MM.1S (cell line): ENCODE measurements at regions not wholly inside any gene's neighbourhood (a gene's known extent, or its start where the extent isn't known, plus 50 kb on each side); places are given as distances from the start of the nearest gene placed in this dataset.

Experiments
- DNase-seq: peaks from one replicate; pipeline ENCODE4 v3.0.0-alpha.2; 2015
- H2AFZ ChIP-seq: fragments of 300-600 bp; sonication (generic); 2 replicates; pipeline ENCODE4 v1.6.0; 2016; ENCODE audit warnings: antibody characterized with exemption, low read length
- H3F3A ChIP-seq: fragments of 300-600 bp; sonication (generic); 2 replicates; pipeline ENCODE4 v1.6.1; 2016; ENCODE audit warnings: mild to moderate bottlenecking, antibody characterized with exemption, low read length, moderate library complexity, mixed read lengths; ENCODE audit not compliant: insufficient read depth
- H3K27ac ChIP-seq: fragments of 300-600 bp; sonication (generic); 2 replicates; pipeline ENCODE4 v1.5.1; 2016; ENCODE audit warnings: mild to moderate bottlenecking, low read length
- H3K27me3 ChIP-seq: fragments of 300-600 bp; sonication (generic); replicated peaks from 2 replicates; pipeline ENCODE4 v1.6.0; 2016; ENCODE audit warnings: low read length; ENCODE audit not compliant: insufficient read depth
- H3K36me3 ChIP-seq: fragments of 300-600 bp; sonication (generic); replicated peaks from 2 replicates; pipeline ENCODE4 v1.6.1; 2016; ENCODE audit warnings: mild to moderate bottlenecking, low read length, mixed read lengths; ENCODE audit not compliant: insufficient read depth
- H3K4me1 ChIP-seq: fragments of 300-600 bp; sonication (generic); 2 replicates; pipeline ENCODE4 v1.6.1; 2016; ENCODE audit warnings: low read length, mixed read lengths
- H3K4me2 ChIP-seq: fragments of 300-600 bp; sonication (generic); 2 replicates; pipeline ENCODE4 v1.6.0; 2016; ENCODE audit warnings: low read depth, low read length
- H3K4me3 ChIP-seq: fragments of 300-600 bp; sonication (generic); 2 replicates; pipeline ENCODE4 v1.5.1; 2016; ENCODE audit warnings: low read length, mixed read lengths
- H3K79me2 ChIP-seq: fragments of 300-600 bp; sonication (generic); 2 replicates; pipeline ENCODE4 v1.6.1; 2016; ENCODE audit warnings: mixed run types, low read length, mixed read lengths
- H3K9ac ChIP-seq: fragments of 300-600 bp; sonication (generic); 2 replicates; pipeline ENCODE4 v1.6.1; 2016; ENCODE audit warnings: low read length, mixed read lengths
- H3K9me2 ChIP-seq: fragments of 300-600 bp; sonication (generic); replicated peaks from 2 replicates; pipeline ENCODE4 v1.6.1; 2016; ENCODE audit warnings: mild to moderate bottlenecking, low read length, mixed read lengths; ENCODE audit not compliant: insufficient read depth
- H3K9me3 ChIP-seq: fragments of 300-600 bp; sonication (generic); replicated peaks from 2 replicates; pipeline ENCODE4 v1.6.1; 2016; ENCODE audit warnings: mild to moderate bottlenecking, low read length, mixed read lengths; ENCODE audit not compliant: insufficient read depth
- H4K20me1 ChIP-seq: fragments of 300-600 bp; sonication (generic); 2 replicates; pipeline ENCODE4 v1.6.1; 2016; ENCODE audit warnings: mild to moderate bottlenecking, low read length, moderate library complexity, mixed read lengths; ENCODE audit not compliant: insufficient read depth
- CTCF ChIP-seq: fragments of 300-600 bp; sonication (generic); IDR thresholded peaks from 2 replicates; pipeline ENCODE4 v1.5.1; 2016; ENCODE audit warnings: antibody characterized with exemption, low read length, mixed read lengths
- EZH2 ChIP-seq: fragments of 300-600 bp; sonication (generic); optimal IDR thresholded peaks from 2 replicates; pipeline ENCODE3; 2017; ENCODE audit warnings: low read depth, mild to moderate bottlenecking, antibody characterized with exemption, low read length, mixed read lengths
- EZH2phosphoT487 ChIP-seq: fragments of 300-600 bp; sonication (generic); IDR thresholded peaks from 2 replicates; pipeline ENCODE4 v1.6.1; 2018; ENCODE audit warnings: antibody characterized with exemption, low read length

- Histone ChIP-seq H3F3A (no peaks in the 10 kb centered on the region), H4K20me1 (no peaks in the 10 kb centered on the region), H3K27me3 (0 out of 2 replicates have a peak, but pooled peaks cover 3% of the 10 kb centered on the region), H3K9me2 (no peaks in the 10 kb centered on the region), H3K4me2 (no peak overlapping the region), H3K36me3 (no peaks in the 10 kb centered on the region), H3K9ac (no peak overlapping the region), H3K4me3 (no peak overlapping the region), H3K9me3 (no peaks in the 10 kb centered on the region), H3K4me1 (no peaks in the 10 kb centered on the region; the same call in 1 of the 2 replicates), H3K27ac (no peak overlapping the region), H2AFZ (no peak overlapping the region), H3K79me2 (no peaks in the 10 kb centered on the region)
- no peak for TF ChIP-seq EZH2
- no peak for TF ChIP-seq CTCF
- TF ChIP-seq EZH2phosphoT487 = no peak
- DNase-seq = no peak
These were observed 510.2 kb downstream of the TCERG1L start for GRCh38 chr10:130801276-130801675.

GRCh38 chr10:130801784-130802183 is 509.7 kb downstream of the TCERG1L start:
- Histone ChIP-seq H2AFZ (no peak overlapping the region), H3K79me2 (no peaks in the 10 kb centered on the region), H3K4me3 (no peak overlapping the region), H3K9me3 (no peaks in the 10 kb centered on the region), H3K4me1 (no peaks in the 10 kb centered on the region; the same call in 1 of the 2 replicates), H3K36me3 (no peaks in the 10 kb centered on the region), H3K9me2 (no peaks in the 10 kb centered on the region), H3K9ac (no peak overlapping the region), H3F3A (no peaks in the 10 kb centered on the region), H4K20me1 (no peaks in the 10 kb centered on the region), H3K27me3 (0 out of 2 replicates have a peak, but pooled peaks cover 3% of the 10 kb centered on the region), H3K27ac (no peak overlapping the region), H3K4me2 (no peak overlapping the region)
- TF ChIP-seq EZH2phosphoT487 = no peak
- no peak for TF ChIP-seq CTCF
- no peak for TF ChIP-seq EZH2
- DNase-seq = no peak

- H3K4me2 ChIP-seq = no peak overlapping the region
- TF ChIP-seq EZH2 (no peak), CTCF (no peak), EZH2phosphoT487 (no peak)
- no peaks in the 10 kb centered on the region for H3K36me3 ChIP-seq
- no peaks in the 10 kb centered on the region; the same call in 1 of the 2 replicates for H3K4me1 ChIP-seq
- H3K27ac ChIP-seq = no peak overlapping the region
- H3K9ac ChIP-seq = no peak overlapping the region
- no peaks in the 10 kb centered on the region for H3K9me2 ChIP-seq
- no peak overlapping the region for H2AFZ ChIP-seq
- H3K79me2 ChIP-seq = no peaks in the 10 kb centered on the region
- DNase-seq = no peak
- H3F3A ChIP-seq = no peaks in the 10 kb centered on the region
- no peaks in the 10 kb centered on the region for H3K9me3 ChIP-seq
- no peaks in the 10 kb centered on the region for H4K20me1 ChIP-seq
- H3K4me3 ChIP-seq = no peak overlapping the region
- H3K27me3 ChIP-seq = 0 out of 2 replicates have a peak, but pooled peaks cover 3% of the 10 kb centered on the region
These were observed 509.2 kb downstream of the TCERG1L start for GRCh38 chr10:130802301-130802700.
